ENCODE measurements at regions not wholly inside any gene's neighbourhood (a gene's known extent, or its start where the extent isn't known, plus 50 kb on each side); places are given as distances from the start of the nearest gene placed in this dataset.
"Not testable (repeated sequence)": the region's sequence is repeated elsewhere in the genome, so short reads cannot be mapped to it uniquely, and the experiment has no call there.

GRCh38 chrX:144627947-144628346 lies 619.4 kb upstream of the SPANXN1 start:
- H3K4me1 ChIP-seq (ENCODE audit: control insufficient read depth in 5 of 5, insufficient read depth in 5 of 5, low read length in 5 of 5), result no peaks in the 10 kb centered on the region
- TF ChIP-seq CTCF (IDR thresholded peaks at IDR 0.05; ENCODE audit: control extremely low read depth, extremely low read depth), result no peak
- H3K27ac ChIP-seq (ENCODE audit: low read depth in 1 of 2, low read length in 1 of 2), result no peak overlapping the region
- WGBS, 2 donors, result 60 to 85% methylated on average over 3 of the region's 3 CpGs
- no peak overlapping the region for H3K9ac ChIP-seq (ENCODE audit: insufficient read depth in 1 of 2, low read length in 2 of 2)
- H3K4me3 ChIP-seq, result no peak overlapping the region
- DNase-seq, result no peak
- no peak for ATAC-seq (ENCODE audit: insufficient read depth, low FRiP score)
- no peaks in the 10 kb centered on the region for H3K36me3 ChIP-seq (ENCODE audit: control insufficient read depth in 4 of 4, insufficient read depth in 4 of 4, low read length in 4 of 4)
- H3K27me3 ChIP-seq (ENCODE audit: control insufficient read depth in 3 of 3, insufficient read depth in 3 of 3, low read length in 2 of 3), result no peaks in the 10 kb centered on the region
- no peaks in the 10 kb centered on the region for H3K9me3 ChIP-seq (ENCODE audit: control insufficient read depth in 4 of 4, insufficient read depth in 3 of 4, low read length in 3 of 4)

GRCh38 chrX:144634451-144634850 lies 612.9 kb upstream of the SPANXN1 start:
- 85 to 92% methylated on average over 7 to 8 of the region's 8 CpGs for WGBS, 2 donors
- H3K4me1 ChIP-seq (ENCODE audit: control insufficient read depth in 5 of 5, insufficient read depth in 5 of 5, low read length in 5 of 5); H3K27ac ChIP-seq (ENCODE audit: low read depth in 1 of 2, low read length in 1 of 2); ATAC-seq (ENCODE audit: insufficient read depth, low FRiP score); H3K27me3 ChIP-seq (ENCODE audit: control insufficient read depth in 3 of 3, insufficient read depth in 3 of 3, low read length in 2 of 3); H3K9me3 ChIP-seq (ENCODE audit: control insufficient read depth in 4 of 4, insufficient read depth in 3 of 4, low read length in 3 of 4); H3K4me3 ChIP-seq; H3K36me3 ChIP-seq (ENCODE audit: control insufficient read depth in 4 of 4, insufficient read depth in 4 of 4, low read length in 4 of 4); H3K9ac ChIP-seq (ENCODE audit: insufficient read depth in 1 of 2, low read length in 2 of 2); DNase-seq: not testable (repeated sequence)

- 86 to 97% methylated on average over 2 of the region's 2 CpGs for WGBS, 2 donors
- no peaks in the 10 kb centered on the region for H3K36me3 ChIP-seq (ENCODE audit: control insufficient read depth in 4 of 4, insufficient read depth in 4 of 4, low read length in 4 of 4)
- H3K27ac ChIP-seq (ENCODE audit: low read depth in 1 of 2, low read length in 1 of 2), result no peak overlapping the region
- H3K9ac ChIP-seq (ENCODE audit: insufficient read depth in 1 of 2, low read length in 2 of 2), result no peak overlapping the region
- no peak for TF ChIP-seq CTCF (IDR thresholded peaks at IDR 0.05; ENCODE audit: control extremely low read depth, extremely low read depth)
- H3K4me3 ChIP-seq, result no peak overlapping the region
- no peaks in the 10 kb centered on the region for H3K27me3 ChIP-seq (ENCODE audit: control insufficient read depth in 3 of 3, insufficient read depth in 3 of 3, low read length in 2 of 3)
- H3K9me3 ChIP-seq (ENCODE audit: control insufficient read depth in 4 of 4, insufficient read depth in 3 of 4, low read length in 3 of 4), result no peaks in the 10 kb centered on the region
- no peaks in the 10 kb centered on the region for H3K4me1 ChIP-seq (ENCODE audit: control insufficient read depth in 5 of 5, insufficient read depth in 5 of 5, low read length in 5 of 5)
- DNase-seq (no peak), ATAC-seq (ENCODE audit: insufficient read depth, low FRiP score) (no peak)
Observed at GRCh38 chrX:144637731-144638130, 609.6 kb upstream of the SPANXN1 start.

- 74 to 83% methylated on average over 2 of the region's 2 CpGs for WGBS, 2 donors
- peaks cover 0 to 6% (median 0%) of the 10 kb centered on the region in 4 donors for H3K9me3 ChIP-seq (ENCODE audit: control insufficient read depth in 4 of 4, insufficient read depth in 3 of 4, low read length in 3 of 4)
Observed at GRCh38 chrX:144648788-144649187, 598.5 kb upstream of the SPANXN1 start.

More at GRCh38 chrX:144648788-144649187, 598.5 kb upstream of the SPANXN1 start:
- Histone ChIP-seq H3K36me3 (ENCODE audit: control insufficient read depth in 4 of 4, insufficient read depth in 4 of 4, low read length in 4 of 4) (no peaks in the 10 kb centered on the region), H3K4me3 (no peak overlapping the region), H3K9ac (ENCODE audit: insufficient read depth in 1 of 2, low read length in 2 of 2) (no peak overlapping the region), H3K27ac (ENCODE audit: low read depth in 1 of 2, low read length in 1 of 2) (no peak overlapping the region), H3K27me3 (ENCODE audit: control insufficient read depth in 3 of 3, insufficient read depth in 3 of 3, low read length in 2 of 3) (no peaks in the 10 kb centered on the region), H3K4me1 (ENCODE audit: control insufficient read depth in 5 of 5, insufficient read depth in 5 of 5, low read length in 5 of 5) (no peaks in the 10 kb centered on the region)
- no peak for ATAC-seq (ENCODE audit: insufficient read depth, low FRiP score)
- no peak for DNase-seq
- no peak for TF ChIP-seq CTCF (IDR thresholded peaks at IDR 0.05; ENCODE audit: control extremely low read depth, extremely low read depth)
